Uterus (tissue), 2 donors: ENCODE measurements at regions not wholly inside any gene's neighbourhood (a gene's known extent, or its start where the extent isn't known, plus 50 kb on each side); places are given as distances from the start of the nearest gene placed in this dataset.

Experiments
- POLR2A ChIP-seq, 2 donors: fragments of 450-650 bp; IDR thresholded peaks; one replicate each; pipeline ENCODE4 v1.6.1; 2016; ENCODE audit warnings: antibody characterized with exemption in 2 of 2, mild to moderate bottlenecking in 1 of 2, moderate library complexity in 1 of 2
- TF ChIP-seq, protein P1 (sequence below), 4 experiments: fragments of 200-600 bp in 2 of 4; fragments of 450-650 bp in 2 of 4; sonication (generic) in 2 of 4; IDR thresholded peaks; one replicate each; pipeline ENCODE4 v1.5.1; 2016 to 2019; ENCODE audit warnings: antibody characterized with exemption in 4 of 4, mild to moderate bottlenecking in 2 of 4, moderate library complexity in 1 of 4

DNA sequence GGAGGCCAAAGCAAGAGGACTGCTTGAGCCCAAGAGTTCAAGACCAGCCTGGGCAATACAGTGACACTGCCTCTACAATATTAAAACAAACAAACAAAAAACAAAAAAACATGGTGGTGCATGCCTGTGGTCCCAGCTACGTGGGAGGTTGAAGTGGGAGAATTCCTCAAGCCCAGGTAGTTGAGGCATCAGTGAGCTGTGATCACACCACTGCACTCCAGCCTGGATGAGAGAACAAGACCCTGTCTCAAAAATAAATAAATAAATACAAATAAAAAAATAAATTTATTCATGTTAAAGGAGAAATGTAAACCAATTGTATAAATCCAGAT, 200.6 kb downstream of the BCHE start:
- TF ChIP-seq, protein P1, sequence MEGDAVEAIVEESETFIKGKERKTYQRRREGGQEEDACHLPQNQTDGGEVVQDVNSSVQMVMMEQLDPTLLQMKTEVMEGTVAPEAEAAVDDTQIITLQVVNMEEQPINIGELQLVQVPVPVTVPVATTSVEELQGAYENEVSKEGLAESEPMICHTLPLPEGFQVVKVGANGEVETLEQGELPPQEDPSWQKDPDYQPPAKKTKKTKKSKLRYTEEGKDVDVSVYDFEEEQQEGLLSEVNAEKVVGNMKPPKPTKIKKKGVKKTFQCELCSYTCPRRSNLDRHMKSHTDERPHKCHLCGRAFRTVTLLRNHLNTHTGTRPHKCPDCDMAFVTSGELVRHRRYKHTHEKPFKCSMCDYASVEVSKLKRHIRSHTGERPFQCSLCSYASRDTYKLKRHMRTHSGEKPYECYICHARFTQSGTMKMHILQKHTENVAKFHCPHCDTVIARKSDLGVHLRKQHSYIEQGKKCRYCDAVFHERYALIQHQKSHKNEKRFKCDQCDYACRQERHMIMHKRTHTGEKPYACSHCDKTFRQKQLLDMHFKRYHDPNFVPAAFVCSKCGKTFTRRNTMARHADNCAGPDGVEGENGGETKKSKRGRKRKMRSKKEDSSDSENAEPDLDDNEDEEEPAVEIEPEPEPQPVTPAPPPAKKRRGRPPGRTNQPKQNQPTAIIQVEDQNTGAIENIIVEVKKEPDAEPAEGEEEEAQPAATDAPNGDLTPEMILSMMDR (IDR thresholded peaks at IDR 0.05): no peak
- no peak for TF ChIP-seq POLR2A (IDR thresholded peaks at IDR 0.05)
